SK-N-DZ (cell line): ENCODE measurements at regions not wholly inside any gene's neighbourhood (a gene's known extent, or its start where the extent isn't known, plus 50 kb on each side); places are given as distances from the start of the nearest gene placed in this dataset.
"Not testable (repeated sequence)": the region's sequence is repeated elsewhere in the genome, so short reads cannot be mapped to it uniquely, and the experiment has no call there.

Source experiments
- DNase-seq: peaks from one replicate; pipeline ENCODE4 v3.0.0-alpha.2; 2015; ENCODE audit warnings: low spot score

GRCh38 chr21:28877318-28877884 lies 115.3 kb downstream of the LTN1 start:
- no peak for DNase-seq

- DNase-seq: no peak
Measured at GRCh38 chr21:28875078-28875477, 117.6 kb downstream of the LTN1 start.

GRCh38 chr21:28872218-28872617 lies 120.5 kb downstream of the LTN1 start:
- no peak for DNase-seq

GRCh38 chr21:28871388-28872010 lies 121.2 kb downstream of the LTN1 start:
- no peak for DNase-seq

- DNase-seq: no peak
Measured at GRCh38 chr21:28867401-28867800, 125.3 kb downstream of the LTN1 start.

GRCh38 chr21:28865488-28866186 lies 127.0 kb downstream of the LTN1 start:
- DNase-seq: no peak

- DNase-seq: no peak
Measured at GRCh38 chr21:28858424-28858823, 134.3 kb downstream of the LTN1 start.

GRCh38 chr21:28857752-28858151 lies 134.9 kb downstream of the LTN1 start:
- no peak for DNase-seq

GRCh38 chr21:28856588-28857250 lies 136.0 kb downstream of the LTN1 start:
- DNase-seq: no peak

GRCh38 chr21:28852706-28853105 lies 140.0 kb downstream of the LTN1 start:
- DNase-seq: no peak

- DNase-seq: no peak
Measured at GRCh38 chr21:28851645-28852044, 141.0 kb downstream of the LTN1 start.

- DNase-seq: not testable (repeated sequence)
Measured at GRCh38 chr21:28839237-28839636, 153.4 kb downstream of the LTN1 start.

GRCh38 chr21:28837426-28837825 lies 155.3 kb downstream of the LTN1 start:
- DNase-seq: not testable (repeated sequence)

GRCh38 chr21:28836588-28836987 lies 156.1 kb downstream of the LTN1 start:
- not testable (repeated sequence) for DNase-seq

- DNase-seq: no peak
Measured at GRCh38 chr21:28834335-28835238, 158.1 kb downstream of the LTN1 start.

GRCh38 chr21:28833609-28834008 lies 159.1 kb downstream of the LTN1 start:
- DNase-seq: no peak

GRCh38 chr21:28833182-28833581 lies 159.5 kb downstream of the LTN1 start:
- no peak for DNase-seq

GRCh38 chr21:28832715-28833061 lies 160.0 kb downstream of the LTN1 start:
- DNase-seq: no peak

- DNase-seq: no peak
Measured at GRCh38 chr21:28832013-28832714, 160.5 kb downstream of the LTN1 start.

- DNase-seq: no peak
Measured at GRCh38 chr21:28828981-28829380, 163.7 kb downstream of the LTN1 start.

- no peak for DNase-seq
Measured at GRCh38 chr21:28828021-28828420, 164.7 kb downstream of the LTN1 start.
